Astrocyte (in vitro differentiated cells and primary cell): ENCODE measurements at regions not wholly inside any gene's neighbourhood (a gene's known extent, or its start where the extent isn't known, plus 50 kb on each side); places are given as distances from the start of the nearest gene placed in this dataset.
A peak's percentile ranks its signal among the peaks of the same experiment; 100 is the strongest.

Experiments used
- DNase-seq: peaks from one replicate; pipeline ENCODE4 v3.0.0-alpha.2; 2010; ENCODE audit warnings: low read depth
- FAIRE-seq: peaks from 2 replicates; lab custom pipeline; 2011; peaks lifted over from hg19 to GRCh38; lab: Jason Lieb, UNC
- H2AFZ ChIP-seq: 2 replicates; pipeline ENCODE4 v1.6.0; 2012; ENCODE audit warnings: low read depth, low read length, inconsistent platforms
- H3K27ac ChIP-seq: 2 replicates; pipeline ENCODE4 v1.5.1; 2011; ENCODE audit warnings: low read depth, low read length, inconsistent platforms
- H3K27me3 ChIP-seq: 2 replicates; pipeline ENCODE4 v1.6.0; 2011; ENCODE audit warnings: low read length, inconsistent platforms; ENCODE audit not compliant: insufficient read depth
- H3K36me3 ChIP-seq: 2 replicates; pipeline ENCODE4 v1.5.1; 2011; ENCODE audit warnings: low read length, inconsistent platforms; ENCODE audit not compliant: insufficient read depth
- H3K4me1 ChIP-seq: 2 replicates; pipeline ENCODE4 v1.5.1; 2011; ENCODE audit warnings: low read length, inconsistent platforms; ENCODE audit not compliant: insufficient read depth
- H3K4me2 ChIP-seq: 2 replicates; pipeline ENCODE4 v1.6.0; 2012; ENCODE audit warnings: low read length, inconsistent platforms
- H3K4me3 ChIP-seq: 2 replicates; pipeline ENCODE4 v1.5.1; 2011; ENCODE audit warnings: low read depth, mild to moderate bottlenecking, low read length, inconsistent platforms; ENCODE audit not compliant: insufficient read depth
- H3K79me2 ChIP-seq: 2 replicates; pipeline ENCODE4 v1.6.0; 2012; ENCODE audit warnings: mild to moderate bottlenecking, low read length, inconsistent platforms; ENCODE audit not compliant: insufficient read depth
- H3K9ac ChIP-seq: 2 replicates; pipeline ENCODE4 v1.6.0; 2012; ENCODE audit warnings: mild to moderate bottlenecking, low read length, inconsistent platforms
- H3K9me3 ChIP-seq: 2 replicates; pipeline ENCODE4 v1.5.1; 2012; ENCODE audit warnings: low read depth, mild to moderate bottlenecking, low read length, inconsistent platforms; ENCODE audit not compliant: insufficient read depth
- H4K20me1 ChIP-seq: 2 replicates; pipeline ENCODE4 v1.6.0; 2012; ENCODE audit warnings: low read length, inconsistent platforms; ENCODE audit not compliant: insufficient read depth
- H3K27ac Mint-ChIP-seq: one replicate; pipeline ENCODE4 v1.8.0; 2021; ENCODE audit warnings: mild to moderate bottlenecking, mixed read lengths; ENCODE audit not compliant: unreplicated experiment
- H3K27me3 Mint-ChIP-seq: one replicate; pipeline ENCODE4 v1.8.0; 2021; ENCODE audit warnings: low read depth, mixed read lengths; ENCODE audit not compliant: unreplicated experiment
- H3K36me3 Mint-ChIP-seq: one replicate; pipeline ENCODE4 v1.8.0; 2021; ENCODE audit warnings: low read depth, mixed read lengths; ENCODE audit not compliant: unreplicated experiment
- H3K4me1 Mint-ChIP-seq: one replicate; pipeline ENCODE4 v1.8.0; 2021; ENCODE audit warnings: low read depth, mixed read lengths; ENCODE audit not compliant: unreplicated experiment
- H3K4me3 Mint-ChIP-seq: one replicate; pipeline ENCODE4 v1.8.0; 2021; ENCODE audit warnings: mild to moderate bottlenecking, moderate library complexity, mixed read lengths; ENCODE audit not compliant: unreplicated experiment
- H3K9me3 Mint-ChIP-seq: one replicate; pipeline ENCODE4 v1.8.0; 2021; ENCODE audit warnings: mild to moderate bottlenecking, mixed read lengths; ENCODE audit not compliant: unreplicated experiment
- CTCF ChIP-seq: IDR thresholded peaks from 2 replicates; pipeline ENCODE4 v1.5.1; 2011; ENCODE audit warnings: low read depth, mild to moderate bottlenecking, inconsistent platforms, low read length, moderate library complexity; ENCODE audit not compliant: insufficient read depth
- EZH2 ChIP-seq: IDR thresholded peaks from 2 replicates; pipeline ENCODE4 v1.6.1; 2012; ENCODE audit warnings: mild to moderate bottlenecking, low read length, inconsistent platforms; ENCODE audit not compliant: insufficient read depth

- peak; percentile 36 for DNase-seq
These were observed 139.7 kb downstream of the HRH4 start for GRCh38 chr18:24600076-24600654.

GRCh38 chr18:24601585-24601984, 141.1 kb downstream of the HRH4 start:
- Histone ChIP-seq H3K4me2 (no peak overlapping the region), H3K27me3 (no peaks in the 10 kb centered on the region), H3K9me3 (no peaks in the 10 kb centered on the region), H3K4me1 (no peaks in the 10 kb centered on the region), H3K27ac (no peak overlapping the region), H3K36me3 (no peaks in the 10 kb centered on the region), H3K79me2 (no peaks in the 10 kb centered on the region), H4K20me1 (no peaks in the 10 kb centered on the region), H3K9ac (no peak overlapping the region), H2AFZ (no peak overlapping the region), H3K4me3 (no peak overlapping the region)
- no peaks in the 10 kb centered on the region for H3K9me3 Mint-ChIP-seq
- no peak overlapping the region for H3K27ac Mint-ChIP-seq
- H3K4me3 Mint-ChIP-seq: no peak overlapping the region
- no peak for FAIRE-seq
- peaks cover 12% of the 10 kb centered on the region for H3K27me3 Mint-ChIP-seq
- H3K4me1 Mint-ChIP-seq: no peaks in the 10 kb centered on the region
- TF ChIP-seq EZH2: no peak
- no peak for TF ChIP-seq CTCF
- no peak for DNase-seq
- H3K36me3 Mint-ChIP-seq: no peaks in the 10 kb centered on the region

More at GRCh38 chr18:24600076-24600654, 139.7 kb downstream of the HRH4 start:
- Mint-ChIP-seq H3K36me3 (no peaks in the 10 kb centered on the region), H3K27ac (no peak overlapping the region), H3K27me3 (peaks cover 12% of the 10 kb centered on the region), H3K4me1 (no peaks in the 10 kb centered on the region), H3K9me3 (no peaks in the 10 kb centered on the region), H3K4me3 (no peak overlapping the region)
- no peaks in the 10 kb centered on the region for H3K36me3 ChIP-seq
- no peak overlapping the region for H3K9ac ChIP-seq
- no peaks in the 10 kb centered on the region for H3K4me1 ChIP-seq
- H3K27ac ChIP-seq: no peak overlapping the region
- no peak overlapping the region for H3K4me2 ChIP-seq
- H3K4me3 ChIP-seq: no peak overlapping the region
- no peaks in the 10 kb centered on the region for H3K9me3 ChIP-seq
- FAIRE-seq: peak; percentile 56
- H3K27me3 ChIP-seq: no peaks in the 10 kb centered on the region
- no peak overlapping the region for H2AFZ ChIP-seq
- H3K79me2 ChIP-seq: no peaks in the 10 kb centered on the region
- H4K20me1 ChIP-seq: no peaks in the 10 kb centered on the region
- TF ChIP-seq EZH2: no peak
- peak; percentile 63 for TF ChIP-seq CTCF

DNA sequence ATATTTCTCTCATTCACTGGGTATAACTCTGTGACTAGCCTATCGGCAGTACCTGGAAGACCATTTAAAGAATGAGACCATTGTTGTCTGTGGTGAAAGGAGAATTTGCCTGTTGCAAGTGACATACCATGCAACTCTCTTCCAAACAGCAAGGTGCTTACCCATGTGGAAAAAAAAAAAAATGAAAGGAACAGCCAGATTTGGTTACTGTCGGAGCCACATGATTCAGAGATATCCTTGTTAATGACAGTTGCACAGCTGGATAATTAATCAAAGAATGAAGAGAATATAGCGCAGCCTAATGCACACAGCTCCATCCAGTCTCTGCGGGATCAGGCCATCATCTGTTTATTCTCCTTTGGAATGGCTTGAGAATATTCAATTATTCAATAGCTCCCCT, 141.8 kb downstream of the HRH4 start:
- Histone ChIP-seq H3K79me2 (no peaks in the 10 kb centered on the region), H4K20me1 (no peaks in the 10 kb centered on the region), H2AFZ (no peak overlapping the region), H3K9ac (no peak overlapping the region), H3K4me2 (no peak overlapping the region), H3K4me1 (no peaks in the 10 kb centered on the region), H3K27ac (no peak overlapping the region), H3K36me3 (no peaks in the 10 kb centered on the region), H3K4me3 (no peak overlapping the region), H3K27me3 (no peaks in the 10 kb centered on the region), H3K9me3 (no peaks in the 10 kb centered on the region)
- no peak for DNase-seq
- H3K36me3 Mint-ChIP-seq: no peaks in the 10 kb centered on the region
- H3K27ac Mint-ChIP-seq: no peak overlapping the region
- H3K27me3 Mint-ChIP-seq: peaks cover 12% of the 10 kb centered on the region
- no peak for TF ChIP-seq CTCF
- H3K4me1 Mint-ChIP-seq: no peaks in the 10 kb centered on the region
- no peak overlapping the region for H3K4me3 Mint-ChIP-seq
- no peak for FAIRE-seq
- no peaks in the 10 kb centered on the region for H3K9me3 Mint-ChIP-seq
